Fibroblast of villous mesenchyme (primary cell): ENCODE measurements at regions not wholly inside any gene's neighbourhood (a gene's known extent, or its start where the extent isn't known, plus 50 kb on each side); places are given as distances from the start of the nearest gene placed in this dataset.

ENCODE experiments used
- DNase-seq: peaks from one replicate; pipeline ENCODE4 v3.0.0-alpha.2; 2010; ENCODE audit warnings: low read depth
- H3K4me3 ChIP-seq: 2 replicates; pipeline ENCODE4 v1.5.1; 2011; ENCODE audit warnings: low read depth, mild to moderate bottlenecking, low read length
- CTCF ChIP-seq: IDR thresholded peaks from 2 replicates; pipeline ENCODE4 v1.5.1; 2012; ENCODE audit warnings: low read depth, mild to moderate bottlenecking, low read length; ENCODE audit not compliant: insufficient read depth

- H3K4me3 ChIP-seq = no peak overlapping the region
- no peak for TF ChIP-seq CTCF
- DNase-seq = no peak
Measured at GRCh38 chr16:74033441-74033995, 263.1 kb upstream of the PSMD7 start.

- no peak for DNase-seq
- no peak for TF ChIP-seq CTCF
- H3K4me3 ChIP-seq = no peak overlapping the region
Measured at GRCh38 chr16:74031551-74031950, 265.1 kb upstream of the PSMD7 start.

GRCh38 chr16:74030000-74030706 lies 266.5 kb upstream of the PSMD7 start:
- no peak overlapping the region for H3K4me3 ChIP-seq
- no peak for TF ChIP-seq CTCF
- no peak for DNase-seq

GRCh38 chr16:74029115-74029792 lies 267.4 kb upstream of the PSMD7 start:
- H3K4me3 ChIP-seq = no peak overlapping the region
- TF ChIP-seq CTCF = no peak
- no peak for DNase-seq

GRCh38 chr16:74026373-74027281 lies 270.0 kb upstream of the PSMD7 start:
- no peak for TF ChIP-seq CTCF
- DNase-seq = no peak
- no peak overlapping the region for H3K4me3 ChIP-seq

GRCh38 chr16:74024953-74025352 lies 271.7 kb upstream of the PSMD7 start:
- TF ChIP-seq CTCF = no peak
- no peak overlapping the region for H3K4me3 ChIP-seq
- no peak for DNase-seq
